Prostate gland (tissue), 2 donors: ENCODE measurements at regions not wholly inside any gene's neighbourhood (a gene's known extent, or its start where the extent isn't known, plus 50 kb on each side); places are given as distances from the start of the nearest gene placed in this dataset.

Source experiments
- POLR2A ChIP-seq: fragments of 450-650 bp; IDR thresholded peaks from one replicate; pipeline ENCODE4 v1.6.1; 2016; ENCODE audit warnings: antibody characterized with exemption, mild to moderate bottlenecking
- POLR2AphosphoS5 ChIP-seq: sonication (generic); formaldehyde crosslinking; IDR thresholded peaks from one replicate; pipeline ENCODE4 v1.6.1; 2017; ENCODE audit warnings: antibody characterized with exemption
- TF ChIP-seq, protein P1 (sequence below), 4 experiments: fragments of 200-600 bp in 2 of 4; fragments of 450-650 bp in 2 of 4; sonication (generic) in 2 of 4; IDR thresholded peaks; 1 replicate in 3 of 4; 2 replicates in 1 of 4; pipeline ENCODE4 v1.5.1; 2016 to 2019; ENCODE audit warnings: antibody characterized with exemption in 4 of 4, mild to moderate bottlenecking in 2 of 4, moderate library complexity in 2 of 4

DNA sequence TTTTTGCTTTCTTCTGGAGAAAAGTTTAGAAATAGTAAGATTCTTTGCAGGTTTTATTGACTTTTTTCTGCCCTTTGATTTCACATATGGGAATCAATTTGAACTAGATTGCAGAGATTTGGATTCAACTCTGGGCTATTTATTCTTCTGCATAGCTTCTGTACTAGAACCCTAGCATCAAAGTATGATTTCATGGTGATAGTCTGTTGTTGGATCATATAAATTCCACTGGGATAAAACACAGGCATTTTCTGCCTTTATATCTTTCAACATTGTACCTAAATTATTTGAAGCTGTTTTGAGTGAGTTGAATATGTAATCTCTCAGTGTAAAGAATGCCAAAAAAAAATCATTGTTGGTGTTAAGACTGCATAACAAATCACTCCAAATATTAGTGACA lies 458.4 kb upstream of the MPDZ start:
- TF ChIP-seq, protein P1, sequence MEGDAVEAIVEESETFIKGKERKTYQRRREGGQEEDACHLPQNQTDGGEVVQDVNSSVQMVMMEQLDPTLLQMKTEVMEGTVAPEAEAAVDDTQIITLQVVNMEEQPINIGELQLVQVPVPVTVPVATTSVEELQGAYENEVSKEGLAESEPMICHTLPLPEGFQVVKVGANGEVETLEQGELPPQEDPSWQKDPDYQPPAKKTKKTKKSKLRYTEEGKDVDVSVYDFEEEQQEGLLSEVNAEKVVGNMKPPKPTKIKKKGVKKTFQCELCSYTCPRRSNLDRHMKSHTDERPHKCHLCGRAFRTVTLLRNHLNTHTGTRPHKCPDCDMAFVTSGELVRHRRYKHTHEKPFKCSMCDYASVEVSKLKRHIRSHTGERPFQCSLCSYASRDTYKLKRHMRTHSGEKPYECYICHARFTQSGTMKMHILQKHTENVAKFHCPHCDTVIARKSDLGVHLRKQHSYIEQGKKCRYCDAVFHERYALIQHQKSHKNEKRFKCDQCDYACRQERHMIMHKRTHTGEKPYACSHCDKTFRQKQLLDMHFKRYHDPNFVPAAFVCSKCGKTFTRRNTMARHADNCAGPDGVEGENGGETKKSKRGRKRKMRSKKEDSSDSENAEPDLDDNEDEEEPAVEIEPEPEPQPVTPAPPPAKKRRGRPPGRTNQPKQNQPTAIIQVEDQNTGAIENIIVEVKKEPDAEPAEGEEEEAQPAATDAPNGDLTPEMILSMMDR (IDR thresholded peaks at IDR 0.05): no peak
- TF ChIP-seq POLR2AphosphoS5: no peak
- no peak for TF ChIP-seq POLR2A
